ENCODE measurements at regions not wholly inside any gene's neighbourhood (a gene's known extent, or its start where the extent isn't known, plus 50 kb on each side); places are given as distances from the start of the nearest gene placed in this dataset.
"Not testable (repeated sequence)": the region's sequence is repeated elsewhere in the genome, so short reads cannot be mapped to it uniquely, and the experiment has no call there.

GRCh38 chr4:54466960-54467359 is 190.8 kb upstream of the KIT start:
- TF ChIP-seq CTCF (conservative IDR thresholded peaks at IDR 0.05; ENCODE audit: low read depth, low read length); EZH2 (IDR thresholded peaks at IDR 0.05; ENCODE audit: borderline replicate concordance, low read depth, low read length, poor library complexity, severe bottlenecking): not testable (repeated sequence)
